ENCODE measurements at regions not wholly inside any gene's neighbourhood (a gene's known extent, or its start where the extent isn't known, plus 50 kb on each side); places are given as distances from the start of the nearest gene placed in this dataset.

GRCh38 chr20:24798930-24799705 is 150.0 kb upstream of the CST7 start:
- Mint-ChIP-seq H3K27me3 (peaks cover 5% of the 10 kb centered on the region), H3K27ac (no peak overlapping the region), H3K4me1 (no peaks in the 10 kb centered on the region), H3K4me3 (no peak overlapping the region), H3K9me3 (no peaks in the 10 kb centered on the region), H3K36me3 (ENCODE audit: low read depth) (no peaks in the 10 kb centered on the region)
- no peak for DNase-seq
- no peak for ATAC-seq (ENCODE audit: low read depth)
- CTCF ChIA-PET: no interaction called here
- TF ChIP-seq CTCF (IDR thresholded peaks at IDR 0.05): no peak
- POLR2A ChIA-PET: interaction anchor here (0.6 kb wide), 1 partner anchor 156 kb away, joined by 5 read pairs; no protein-coding TSS in a partner anchor
- intact Hi-C loops (cut with micrococcal nuclease): no loop called here

- Mint-ChIP-seq H3K4me1 (no peaks in the 10 kb centered on the region), H3K27ac (no peak overlapping the region), H3K27me3 (peaks cover 5% of the 10 kb centered on the region), H3K9me3 (no peaks in the 10 kb centered on the region), H3K4me3 (no peak overlapping the region), H3K36me3 (ENCODE audit: low read depth) (no peaks in the 10 kb centered on the region)
- intact Hi-C loops (cut with micrococcal nuclease): no loop called here
- TF ChIP-seq CTCF (IDR thresholded peaks at IDR 0.05): no peak
- ChIA-PET CTCF (no interaction called here), POLR2A (no interaction called here)
- DNase-seq (no peak), ATAC-seq (ENCODE audit: low read depth) (no peak)
These were observed 149.0 kb upstream of the CST7 start for GRCh38 chr20:24799971-24800580.

- intact Hi-C loops (cut with micrococcal nuclease): no loop called here
These were observed 146.7 kb upstream of the CST7 start for GRCh38 chr20:24802286-24802820.

GRCh38 chr20:24804481-24805206 is 144.4 kb upstream of the CST7 start:
- ChIA-PET CTCF (no interaction called here), POLR2A (no interaction called here)
- Mint-ChIP-seq H3K4me3 (no peak overlapping the region), H3K27ac (no peak overlapping the region), H3K9me3 (no peaks in the 10 kb centered on the region), H3K4me1 (no peaks in the 10 kb centered on the region), H3K36me3 (ENCODE audit: low read depth) (no peaks in the 10 kb centered on the region), H3K27me3 (peaks cover 8% of the 10 kb centered on the region)
- ATAC-seq (ENCODE audit: low read depth): no peak
- intact Hi-C loops (cut with micrococcal nuclease): no loop called here
- DNase-seq: no peak
- TF ChIP-seq CTCF (IDR thresholded peaks at IDR 0.05): no peak

More at GRCh38 chr20:24802286-24802820, 146.7 kb upstream of the CST7 start:
- H3K4me3 Mint-ChIP-seq: no peak overlapping the region
- no peaks in the 10 kb centered on the region for H3K4me1 Mint-ChIP-seq
- no peak overlapping the region for H3K27ac Mint-ChIP-seq
- H3K9me3 Mint-ChIP-seq: no peaks in the 10 kb centered on the region
- peaks cover 2% of the 10 kb centered on the region for H3K27me3 Mint-ChIP-seq
- ChIA-PET POLR2A (no interaction called here), CTCF (no interaction called here)
- TF ChIP-seq CTCF (IDR thresholded peaks at IDR 0.05): no peak
- ATAC-seq (ENCODE audit: low read depth): no peak
- H3K36me3 Mint-ChIP-seq (ENCODE audit: low read depth): no peaks in the 10 kb centered on the region
- no peak for DNase-seq
